Tibial nerve (tissue), 4 donors: ENCODE measurements at regions not wholly inside any gene's neighbourhood (a gene's known extent, or its start where the extent isn't known, plus 50 kb on each side); places are given as distances from the start of the nearest gene placed in this dataset.

Experiments used
- DNase-seq, 2 donors: peaks; one replicate each; pipeline ENCODE4 v3.0.0-alpha.2; 2019; ENCODE audit warnings: low spot score in 2 of 2
- H3K27ac ChIP-seq, 4 donors: fragments of 200-600 bp; sonication (generic) in 3 of 4; one replicate each; pipeline ENCODE4 v1.5.1; 2017 to 2019; ENCODE audit warnings: mild to moderate bottlenecking in 1 of 4
- H3K27me3 ChIP-seq, 2 donors: fragments of 200-600 bp; sonication (generic) in 1 of 2; one replicate each; pipeline versions ENCODE4 v1.5.1 to v1.6.0; 2017 to 2019
- H3K36me3 ChIP-seq, 3 donors: fragments of 200-600 bp; sonication (generic); one replicate each; pipeline ENCODE4 v1.5.1; 2018 to 2019
- H3K4me1 ChIP-seq, 4 donors: fragments of 200-600 bp; sonication (generic) in 3 of 4; one replicate each; pipeline ENCODE4 v1.5.1; 2017 to 2019
- H3K4me3 ChIP-seq, 4 donors: fragments of 200-600 bp; sonication (generic) in 3 of 4; one replicate each; pipeline ENCODE4 v1.5.1; 2017 to 2019; ENCODE audit warnings: mild to moderate bottlenecking in 1 of 4, moderate library complexity in 1 of 4
- H3K9me3 ChIP-seq, 4 donors: fragments of 200-600 bp; sonication (generic) in 3 of 4; one replicate each; pipeline ENCODE4 v1.5.1; 2017 to 2019
- CTCF ChIP-seq, 5 experiments: fragments of 200-600 bp in 3 of 5; fragments of 450-650 bp in 2 of 5; sonication (generic) in 3 of 5; IDR thresholded peaks; one replicate each; pipeline ENCODE4 v1.5.1; 2016 to 2019; ENCODE audit warnings: antibody characterized with exemption in 5 of 5, mild to moderate bottlenecking in 3 of 5, moderate library complexity in 2 of 5
- EP300 ChIP-seq, 2 donors: sonication (generic); formaldehyde crosslinking; IDR thresholded peaks; one replicate each; pipeline ENCODE4 v1.6.1; 2017; ENCODE audit warnings: antibody characterized with exemption in 2 of 2, mild to moderate bottlenecking in 1 of 2
- POLR2A ChIP-seq, 2 donors: fragments of 450-650 bp; IDR thresholded peaks; one replicate each; pipeline ENCODE4 v1.6.1; 2017; ENCODE audit warnings: antibody characterized with exemption in 2 of 2, mild to moderate bottlenecking in 2 of 2, moderate library complexity in 2 of 2
- WGBS, 2 donors: methylation state at CpG; one replicate each; pipeline ENCODE4 v1.1.5; 2018; 5-methylcytosine and 5-hydroxymethylcytosine counted together

GRCh38 chrX:42414057-42414456 lies 363.9 kb downstream of the PPP1R2C start:
- H3K27ac ChIP-seq = no peak overlapping the region
- no peaks in the 10 kb centered on the region for H3K27me3 ChIP-seq
- TF ChIP-seq CTCF (IDR thresholded peaks at IDR 0.05) = no peak
- no peak for TF ChIP-seq POLR2A (IDR thresholded peaks at IDR 0.05)
- TF ChIP-seq EP300 (IDR thresholded peaks at IDR 0.05) = no peak
- 85 to 100% methylated on average over 1 to 5 of the region's 5 CpGs for WGBS, 2 donors
- no peaks in the 10 kb centered on the region for H3K9me3 ChIP-seq
- H3K4me3 ChIP-seq = no peak overlapping the region
- DNase-seq = no peak
- no peaks in the 10 kb centered on the region for H3K36me3 ChIP-seq
- no peaks in the 10 kb centered on the region for H3K4me1 ChIP-seq

- WGBS, 2 donors = 61 to 68% methylated on average over 2 of the region's 2 CpGs
- no peak for DNase-seq
- H3K4me3 ChIP-seq = no peak overlapping the region
- no peaks in the 10 kb centered on the region for H3K36me3 ChIP-seq
- no peaks in the 10 kb centered on the region for H3K4me1 ChIP-seq
- H3K27ac ChIP-seq = no peak overlapping the region
- no peaks in the 10 kb centered on the region for H3K9me3 ChIP-seq
- no peaks in the 10 kb centered on the region for H3K27me3 ChIP-seq
- TF ChIP-seq EP300 (IDR thresholded peaks at IDR 0.05) (no peak), CTCF (IDR thresholded peaks at IDR 0.05) (no peak), POLR2A (IDR thresholded peaks at IDR 0.05) (no peak)
Observed at GRCh38 chrX:42399632-42400024, 378.3 kb downstream of the PPP1R2C start.

- H3K4me1 ChIP-seq = no peaks in the 10 kb centered on the region
- H3K9me3 ChIP-seq = no peaks in the 10 kb centered on the region
- no peak for DNase-seq
- H3K27ac ChIP-seq = no peak overlapping the region
- H3K4me3 ChIP-seq = no peak overlapping the region
- H3K36me3 ChIP-seq = no peaks in the 10 kb centered on the region
- 67 to 78% methylated on average over 8 of the region's 8 CpGs for WGBS, 2 donors
- no peaks in the 10 kb centered on the region for H3K27me3 ChIP-seq
- TF ChIP-seq POLR2A (IDR thresholded peaks at IDR 0.05) (no peak), CTCF (IDR thresholded peaks at IDR 0.05) (no peak), EP300 (IDR thresholded peaks at IDR 0.05) (no peak)
Observed at GRCh38 chrX:42398967-42399631, 378.9 kb downstream of the PPP1R2C start.

- WGBS, 2 donors = 81 to 95% methylated on average over 4 of the region's 4 CpGs
- Histone ChIP-seq H3K36me3 (no peaks in the 10 kb centered on the region), H3K4me3 (no peak overlapping the region), H3K4me1 (no peaks in the 10 kb centered on the region), H3K27me3 (no peaks in the 10 kb centered on the region), H3K9me3 (no peaks in the 10 kb centered on the region), H3K27ac (no peak overlapping the region)
- TF ChIP-seq POLR2A (IDR thresholded peaks at IDR 0.05) = no peak
- TF ChIP-seq EP300 (IDR thresholded peaks at IDR 0.05) = no peak
- no peak for TF ChIP-seq CTCF (IDR thresholded peaks at IDR 0.05)
- no peak for DNase-seq
Observed at GRCh38 chrX:42396136-42396535, 381.8 kb downstream of the PPP1R2C start.

GRCh38 chrX:42392846-42393245 lies 385.1 kb downstream of the PPP1R2C start:
- 56 to 75% methylated on average over 1 of the region's 1 CpG for WGBS, 2 donors
- DNase-seq = no peak

More at GRCh38 chrX:42392846-42393245, 385.1 kb downstream of the PPP1R2C start:
- Histone ChIP-seq H3K27me3 (no peaks in the 10 kb centered on the region), H3K4me1 (no peaks in the 10 kb centered on the region), H3K9me3 (no peaks in the 10 kb centered on the region), H3K4me3 (no peak overlapping the region), H3K36me3 (no peaks in the 10 kb centered on the region), H3K27ac (no peak overlapping the region)
- TF ChIP-seq EP300 (IDR thresholded peaks at IDR 0.05) (no peak), CTCF (IDR thresholded peaks at IDR 0.05) (no peak), POLR2A (IDR thresholded peaks at IDR 0.05) (no peak)
